ENCODE measurements at regions not wholly inside any gene's neighbourhood (a gene's known extent, or its start where the extent isn't known, plus 50 kb on each side); places are given as distances from the start of the nearest gene placed in this dataset.

DNA sequence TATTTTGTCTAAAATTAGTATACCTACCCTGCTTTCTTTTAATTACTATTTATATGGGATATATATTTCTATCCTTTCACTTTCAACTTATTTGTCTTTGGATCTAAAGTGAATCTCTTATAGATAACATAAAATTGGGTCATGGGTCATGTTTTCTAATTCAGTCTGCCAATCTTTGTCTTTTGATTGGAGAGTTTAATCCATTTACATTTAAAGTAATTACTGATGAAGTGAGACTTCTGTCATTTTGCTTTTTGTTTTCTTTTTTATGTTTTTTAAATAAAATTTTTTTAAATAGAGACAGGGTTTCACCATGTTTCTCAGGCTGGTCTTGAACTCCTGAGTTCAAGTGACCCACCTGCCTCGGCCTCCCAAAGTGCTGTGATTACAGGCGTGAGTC is 50.5 kb upstream of the PRDM1 start:
- FAIRE-seq (no peak), DNase-seq (ENCODE audit: insufficient read length) (no peak)
- no peak for TF ChIP-seq POLR2A (IDR thresholded peaks at IDR 0.05; ENCODE audit: low read depth, low read length)
- TF ChIP-seq POLR2AphosphoS5 (IDR thresholded peaks at IDR 0.05; ENCODE audit: low read depth, low read length), result no peak
- no peak for TF ChIP-seq TAF1 (IDR thresholded peaks at IDR 0.05; ENCODE audit: borderline replicate concordance, low read depth, low read length)

DNA sequence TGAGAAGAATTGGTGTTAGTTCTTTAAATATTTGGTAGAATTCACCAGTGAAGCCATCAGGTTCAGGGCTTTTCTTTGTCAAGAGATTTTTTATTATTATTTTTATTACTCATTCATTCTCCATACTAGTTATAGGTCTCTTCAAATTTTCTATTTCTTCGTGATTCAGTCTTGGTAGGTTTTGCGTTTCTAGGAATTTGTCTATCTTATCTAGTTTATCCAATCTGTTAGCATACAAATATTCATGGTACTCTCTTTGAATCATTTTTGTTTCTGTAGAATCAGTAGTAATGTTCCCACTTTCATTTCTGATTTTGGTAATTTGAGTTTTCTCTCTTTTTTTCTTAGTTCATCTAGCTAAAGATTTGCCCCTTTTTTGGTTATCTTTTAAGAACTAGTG is 52.3 kb upstream of the PRDM1 start:
- TF ChIP-seq POLR2AphosphoS5 (IDR thresholded peaks at IDR 0.05; ENCODE audit: low read depth, low read length) (no peak), TAF1 (IDR thresholded peaks at IDR 0.05; ENCODE audit: borderline replicate concordance, low read depth, low read length) (no peak), POLR2A (IDR thresholded peaks at IDR 0.05; ENCODE audit: low read depth, low read length) (no peak)
- DNase-seq (ENCODE audit: insufficient read length) (no peak), FAIRE-seq (no peak)

DNA sequence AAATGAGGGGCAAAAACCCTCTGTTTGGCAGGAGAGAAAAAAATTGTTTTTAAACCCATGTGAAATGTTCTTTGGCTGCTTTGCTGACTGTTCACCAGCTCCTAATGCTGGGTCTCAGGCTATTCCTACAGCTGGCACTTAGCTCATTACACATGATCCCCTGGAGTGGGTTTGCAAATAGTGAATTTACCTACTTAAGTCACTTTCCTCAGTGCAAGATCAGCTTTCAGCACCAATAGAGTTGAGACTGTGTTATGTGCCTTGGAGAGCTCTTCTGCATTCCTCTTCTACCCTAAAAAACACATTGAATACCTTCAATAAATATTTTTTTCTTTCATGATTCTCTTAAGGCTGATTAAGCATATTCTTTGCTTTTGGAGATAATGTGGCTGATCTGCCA is 58.4 kb upstream of the PRDM1 start:
- FAIRE-seq (no peak), DNase-seq (ENCODE audit: insufficient read length) (no peak)
- TF ChIP-seq POLR2A (IDR thresholded peaks at IDR 0.05; ENCODE audit: low read depth, low read length) (no peak), POLR2AphosphoS5 (IDR thresholded peaks at IDR 0.05; ENCODE audit: low read depth, low read length) (no peak), TAF1 (IDR thresholded peaks at IDR 0.05; ENCODE audit: borderline replicate concordance, low read depth, low read length) (no peak)

DNA sequence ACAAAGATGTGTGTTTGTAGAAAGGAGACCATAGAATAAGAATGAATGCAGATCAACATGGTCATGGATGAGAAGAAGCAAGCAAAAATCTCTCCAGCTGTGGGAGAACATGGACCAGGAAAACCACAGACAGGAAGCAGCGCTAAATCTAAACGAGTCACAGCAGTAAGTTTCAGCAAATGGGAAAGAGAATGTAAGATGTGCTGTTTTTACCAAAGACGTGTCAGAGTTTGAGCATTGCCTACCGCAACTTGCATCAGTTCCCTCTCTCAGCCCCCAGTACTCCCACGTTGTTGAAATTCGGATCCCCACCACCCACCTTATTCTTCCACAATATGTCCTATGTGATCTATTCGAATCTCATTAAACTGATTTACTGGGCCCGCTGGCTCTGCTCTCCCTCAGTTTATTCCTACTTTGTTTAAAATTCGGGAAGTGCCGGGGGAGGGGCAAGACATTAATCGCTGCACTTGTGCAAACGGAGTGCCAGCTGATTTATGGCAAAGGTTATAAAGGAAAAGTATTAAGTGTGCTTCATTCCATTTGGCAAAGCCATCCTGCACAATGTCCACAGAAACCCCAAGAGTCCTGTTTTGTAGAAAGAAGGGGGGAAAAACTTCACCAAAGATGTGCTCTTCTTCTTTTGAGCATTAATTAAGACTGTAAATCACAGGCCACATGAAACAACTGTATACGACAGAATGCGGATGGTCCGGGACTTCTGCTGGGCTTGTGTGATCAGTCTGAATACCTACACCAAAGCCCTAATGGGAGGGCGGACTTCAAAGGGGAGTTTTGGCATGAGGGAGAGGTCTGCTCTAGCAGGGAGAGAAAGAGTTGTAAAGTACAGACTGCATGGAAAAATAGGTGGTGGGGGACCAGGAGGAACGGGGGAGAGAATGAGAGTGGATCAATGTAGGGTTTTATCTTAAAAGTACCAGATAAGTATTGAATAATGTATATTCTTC is 59.1 kb upstream of the PRDM1 start:
- FAIRE-seq, result no peak
- no peak for DNase-seq (ENCODE audit: insufficient read length)
- TF ChIP-seq TAF1 (IDR thresholded peaks at IDR 0.05; ENCODE audit: borderline replicate concordance, low read depth, low read length) (no peak), POLR2AphosphoS5 (IDR thresholded peaks at IDR 0.05; ENCODE audit: low read depth, low read length) (no peak), POLR2A (IDR thresholded peaks at IDR 0.05; ENCODE audit: low read depth, low read length) (no peak)

DNA sequence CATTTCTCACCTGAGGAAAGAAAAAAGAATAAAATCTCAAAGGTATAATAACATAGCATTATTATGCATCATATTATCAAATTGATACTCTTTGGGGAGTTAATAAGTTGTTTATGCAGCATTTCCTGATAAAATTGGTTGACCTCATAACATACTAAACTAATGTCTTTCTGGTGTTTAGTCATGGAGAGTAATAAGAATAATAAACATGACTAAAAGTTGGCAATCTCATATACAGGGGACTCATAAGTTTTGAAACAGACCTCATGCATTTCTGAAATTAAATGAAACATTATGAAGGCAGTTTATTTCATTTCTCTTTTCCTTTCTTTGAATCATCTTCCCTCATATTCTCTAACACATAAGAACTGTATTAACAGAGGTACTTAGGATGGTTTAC is 60.5 kb upstream of the PRDM1 start:
- FAIRE-seq (no peak), DNase-seq (ENCODE audit: insufficient read length) (no peak)
- no peak for TF ChIP-seq POLR2A (IDR thresholded peaks at IDR 0.05; ENCODE audit: low read depth, low read length)
- TF ChIP-seq TAF1 (IDR thresholded peaks at IDR 0.05; ENCODE audit: borderline replicate concordance, low read depth, low read length), result no peak
- TF ChIP-seq POLR2AphosphoS5 (IDR thresholded peaks at IDR 0.05; ENCODE audit: low read depth, low read length), result no peak

DNA sequence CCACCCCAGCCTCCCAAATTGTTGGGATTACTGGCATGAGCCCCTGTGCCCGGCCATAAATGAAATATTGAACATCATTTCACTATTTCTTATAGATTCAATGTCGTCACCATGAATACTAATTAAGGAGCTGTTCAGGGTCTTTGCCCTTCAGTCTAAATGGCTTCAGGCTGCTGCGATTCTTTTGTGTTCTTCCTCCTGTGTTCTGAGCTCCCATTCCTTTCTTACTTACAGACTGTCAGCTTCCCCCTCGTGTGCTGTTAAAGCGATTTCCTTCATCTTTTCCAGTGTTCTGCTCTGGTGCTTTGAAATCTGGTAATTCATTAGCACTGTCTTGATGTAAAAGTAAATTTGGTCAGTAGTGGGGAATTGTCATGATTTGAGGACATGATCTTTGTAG is 63.3 kb upstream of the PRDM1 start:
- FAIRE-seq (no peak), DNase-seq (ENCODE audit: insufficient read length) (no peak)
- TF ChIP-seq POLR2AphosphoS5 (IDR thresholded peaks at IDR 0.05; ENCODE audit: low read depth, low read length) (no peak), TAF1 (IDR thresholded peaks at IDR 0.05; ENCODE audit: borderline replicate concordance, low read depth, low read length) (no peak), POLR2A (IDR thresholded peaks at IDR 0.05; ENCODE audit: low read depth, low read length) (no peak)

DNA sequence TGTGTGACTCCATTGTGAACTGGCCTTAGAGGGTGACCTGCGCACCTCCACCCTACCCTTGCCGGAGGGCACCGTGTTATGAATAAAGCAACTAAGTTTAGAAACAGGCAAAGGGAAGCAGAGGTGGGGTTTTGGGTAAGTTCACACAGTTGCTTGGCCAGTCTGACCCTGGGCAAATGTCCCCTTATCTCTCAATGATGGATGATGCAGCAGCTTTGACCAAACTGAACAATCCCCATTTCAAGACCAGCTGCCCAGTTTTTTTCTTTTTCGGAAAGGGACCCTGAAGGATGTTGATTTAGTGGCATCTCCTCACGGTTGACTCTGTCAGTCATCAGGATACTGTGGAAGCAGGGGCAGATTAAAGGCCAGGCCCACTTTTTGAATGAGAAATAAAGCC is 68.7 kb upstream of the PRDM1 start:
- no peak for DNase-seq (ENCODE audit: insufficient read length)
- no peak for FAIRE-seq
- no peak for TF ChIP-seq POLR2A (IDR thresholded peaks at IDR 0.05; ENCODE audit: low read depth, low read length)
- no peak for TF ChIP-seq POLR2AphosphoS5 (IDR thresholded peaks at IDR 0.05; ENCODE audit: low read depth, low read length)
- no peak for TF ChIP-seq TAF1 (IDR thresholded peaks at IDR 0.05; ENCODE audit: borderline replicate concordance, low read depth, low read length)

DNA sequence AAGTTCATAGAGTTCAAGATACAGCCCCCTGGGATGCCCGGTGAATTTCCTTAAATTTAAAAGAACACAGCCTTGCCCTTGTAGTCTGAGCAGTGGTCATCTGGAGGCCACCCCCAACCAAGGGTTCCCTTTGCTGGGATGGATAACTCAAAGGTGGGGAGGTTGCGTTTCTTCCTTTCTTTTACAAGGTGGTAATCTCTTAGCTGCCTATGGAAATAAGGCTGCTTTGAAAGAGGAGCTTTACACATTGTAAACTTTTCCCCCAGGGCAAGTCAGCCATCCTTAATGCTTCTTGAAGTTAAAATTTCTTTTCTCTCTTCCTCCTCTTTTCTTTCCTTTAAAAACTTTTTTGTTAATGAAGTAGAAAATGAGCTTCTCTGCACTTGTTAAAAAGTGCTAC is 71.2 kb upstream of the PRDM1 start:
- DNase-seq (ENCODE audit: insufficient read length) (no peak), FAIRE-seq (no peak)
- TF ChIP-seq TAF1 (IDR thresholded peaks at IDR 0.05; ENCODE audit: borderline replicate concordance, low read depth, low read length) (no peak), POLR2AphosphoS5 (IDR thresholded peaks at IDR 0.05; ENCODE audit: low read depth, low read length) (no peak), POLR2A (IDR thresholded peaks at IDR 0.05; ENCODE audit: low read depth, low read length) (no peak)

DNA sequence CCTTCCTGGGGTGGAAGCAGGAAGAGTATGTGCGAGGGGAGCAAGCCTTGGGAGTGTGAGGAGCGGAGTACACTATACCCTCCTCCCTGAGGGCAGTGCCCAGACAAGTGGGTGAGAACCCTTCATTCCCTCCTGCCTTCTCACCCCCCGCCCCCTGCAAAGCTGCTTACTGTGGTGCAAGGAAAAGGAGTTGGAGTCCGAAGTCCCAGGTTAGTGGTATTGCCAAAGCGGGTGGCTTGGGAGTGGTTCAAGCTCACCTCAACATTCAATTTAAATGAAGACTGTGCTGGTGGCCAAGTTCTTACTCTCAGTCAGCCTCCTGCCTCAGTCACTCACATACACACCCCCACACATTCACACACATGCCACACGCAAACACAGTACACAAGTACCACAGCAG is 74.7 kb upstream of the PRDM1 start:
- DNase-seq (ENCODE audit: insufficient read length) (no peak), FAIRE-seq (no peak)
- TF ChIP-seq POLR2A (IDR thresholded peaks at IDR 0.05; ENCODE audit: low read depth, low read length) (no peak), TAF1 (IDR thresholded peaks at IDR 0.05; ENCODE audit: borderline replicate concordance, low read depth, low read length) (no peak), POLR2AphosphoS5 (IDR thresholded peaks at IDR 0.05; ENCODE audit: low read depth, low read length) (no peak)

DNA sequence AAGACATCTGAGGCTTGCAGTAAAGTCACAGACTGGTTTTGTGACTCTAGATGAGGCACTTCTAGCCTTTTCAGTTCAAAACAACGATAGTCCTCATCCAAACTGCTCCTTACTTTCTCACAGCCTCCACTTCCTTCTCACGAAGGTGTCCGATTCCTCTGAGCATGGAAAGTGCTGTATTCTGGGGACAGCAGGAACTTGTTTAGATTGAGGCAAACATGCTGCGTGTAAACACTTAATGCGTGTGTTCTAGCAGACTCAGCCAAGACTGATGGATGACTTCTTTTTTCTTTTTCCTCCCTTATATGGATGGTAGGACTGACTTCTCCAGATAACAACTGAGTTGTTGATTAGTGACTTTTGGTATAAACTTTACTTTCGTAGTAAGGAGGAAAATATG is 80.2 kb upstream of the PRDM1 start:
- FAIRE-seq (no peak), DNase-seq (ENCODE audit: insufficient read length) (no peak)
- TF ChIP-seq TAF1 (IDR thresholded peaks at IDR 0.05; ENCODE audit: borderline replicate concordance, low read depth, low read length) (no peak), POLR2A (IDR thresholded peaks at IDR 0.05; ENCODE audit: low read depth, low read length) (no peak), POLR2AphosphoS5 (IDR thresholded peaks at IDR 0.05; ENCODE audit: low read depth, low read length) (no peak)

DNA sequence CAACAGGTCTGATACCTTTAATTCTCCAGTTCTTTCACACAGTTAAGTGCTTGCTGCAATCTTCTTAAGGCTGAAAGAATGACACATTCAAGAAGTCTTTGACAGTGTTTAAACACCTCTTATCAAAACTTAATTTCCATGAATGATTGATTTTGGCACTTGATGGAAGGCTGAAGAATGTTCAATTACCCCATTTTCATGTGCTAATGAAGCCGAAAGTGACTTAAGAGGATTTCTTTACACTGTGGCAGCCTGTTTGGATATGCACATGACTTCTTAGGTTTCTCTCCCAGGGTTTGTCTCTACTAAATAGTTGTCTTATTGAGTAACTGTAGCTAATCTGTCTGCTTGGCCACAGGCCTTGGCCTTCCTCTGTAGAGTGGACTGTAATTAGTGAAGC is 81.1 kb upstream of the PRDM1 start:
- FAIRE-seq (no peak), DNase-seq (ENCODE audit: insufficient read length) (no peak)
- TF ChIP-seq POLR2AphosphoS5 (IDR thresholded peaks at IDR 0.05; ENCODE audit: low read depth, low read length) (no peak), TAF1 (IDR thresholded peaks at IDR 0.05; ENCODE audit: borderline replicate concordance, low read depth, low read length) (no peak), POLR2A (IDR thresholded peaks at IDR 0.05; ENCODE audit: low read depth, low read length) (no peak)

Data from GM12892 (cell line).